Left ventricle myocardium superior (tissue), 1 donor: ENCODE measurements at regions not wholly inside any gene's neighbourhood (a gene's known extent, or its start where the extent isn't known, plus 50 kb on each side); places are given as distances from the start of the nearest gene placed in this dataset.
A peak's percentile ranks its signal among the peaks of the same experiment; 100 is the strongest.

Source experiments
- ATAC-seq: fragments of 200-7000 bp; cut with Tn5 transposase; one replicate; pipeline ENCODE4 v1.9.1; 2020; ENCODE audit warnings: mild to moderate bottlenecking, moderate library complexity
- DNase-seq: peaks from one replicate; pipeline ENCODE4 v3.0.0-alpha.2; 2020
- intact Hi-C: fragments of 100-400 bp; cut with micrococcal nuclease; formaldehyde crosslinking; loops from one replicate; pipeline ENCODE4 v1.11.0; 2022
- donor health status: DM: no; HTN: yes; CAD: no; lungs with severe emphysema.

GRCh38 chr15:98518823-98519561, 129.3 kb upstream of the IGF1R start:
- peak; percentile 83 for ATAC-seq
- intact Hi-C loops = loop anchor here (2.0 kb wide), 1 partner anchor 558 kb away; no protein-coding TSS in a partner anchor
- no peak for DNase-seq

GRCh38 chr15:98519767-98520550, 128.4 kb upstream of the IGF1R start:
- intact Hi-C loops = loop anchor here (2.0 kb wide), 1 partner anchor 557 kb away; no protein-coding TSS in a partner anchor
- ATAC-seq = no peak
- no peak for DNase-seq

GRCh38 chr15:98522127-98522526, 126.2 kb upstream of the IGF1R start:
- intact Hi-C loops = no loop called here

GRCh38 chr15:98523912-98524662, 124.3 kb upstream of the IGF1R start:
- ATAC-seq (no peak), DNase-seq (no peak)
- intact Hi-C loops = no loop called here

More at GRCh38 chr15:98522127-98522526, 126.2 kb upstream of the IGF1R start:
- ATAC-seq = no peak
- DNase-seq = no peak

- DNase-seq (no peak), ATAC-seq (no peak)
- intact Hi-C loops = no loop called here
These were observed 123.3 kb upstream of the IGF1R start for GRCh38 chr15:98524838-98525660.

GRCh38 chr15:98525661-98526001, 122.7 kb upstream of the IGF1R start:
- ATAC-seq (peak; percentile 38), DNase-seq (peak; percentile 45)
- intact Hi-C loops = no loop called here

GRCh38 chr15:98526094-98526493, 122.2 kb upstream of the IGF1R start:
- intact Hi-C loops = no loop called here
- ATAC-seq (no peak), DNase-seq (no peak)

GRCh38 chr15:98528046-98528725, 120.2 kb upstream of the IGF1R start:
- ATAC-seq = no peak
- no peak for DNase-seq
- intact Hi-C loops = no loop called here

- DNase-seq (no peak), ATAC-seq (no peak)
- intact Hi-C loops = no loop called here
These were observed 118.9 kb upstream of the IGF1R start for GRCh38 chr15:98529205-98530145.

- ATAC-seq (no peak), DNase-seq (no peak)
- intact Hi-C loops = no loop called here
These were observed 117.8 kb upstream of the IGF1R start for GRCh38 chr15:98530570-98530969.

- DNase-seq (no peak), ATAC-seq (no peak)
- intact Hi-C loops = no loop called here
These were observed 116.3 kb upstream of the IGF1R start for GRCh38 chr15:98532063-98532462.

- DNase-seq (no peak), ATAC-seq (no peak)
- intact Hi-C loops = no loop called here
These were observed 111.4 kb upstream of the IGF1R start for GRCh38 chr15:98536976-98537375.

GRCh38 chr15:98537516-98538060, 110.8 kb upstream of the IGF1R start:
- intact Hi-C loops = no loop called here
- DNase-seq = no peak
- no peak for ATAC-seq

- intact Hi-C loops = no loop called here
- no peak for DNase-seq
- ATAC-seq = no peak
These were observed 106.8 kb upstream of the IGF1R start for GRCh38 chr15:98541519-98541918.

GRCh38 chr15:98543237-98543636, 105.1 kb upstream of the IGF1R start:
- intact Hi-C loops = no loop called here

GRCh38 chr15:98546329-98546728, 102.0 kb upstream of the IGF1R start:
- no peak for DNase-seq

More at GRCh38 chr15:98543237-98543636, 105.1 kb upstream of the IGF1R start:
- no peak for ATAC-seq
- DNase-seq = no peak

GRCh38 chr15:98547275-98547674, 101.1 kb upstream of the IGF1R start:
- intact Hi-C loops = no loop called here
- ATAC-seq = no peak
- DNase-seq = no peak

More at GRCh38 chr15:98546329-98546728, 102.0 kb upstream of the IGF1R start:
- ATAC-seq = no peak
- intact Hi-C loops = no loop called here
